Stimulated activated CD4-positive, alpha-beta T cell treated with anti-CD3 and anti-CD28 coated beads, Interleukin-1b, Interleukin-23, amount 100 ng/mL, for 48 hours (primary cell): ENCODE measurements at regions not wholly inside any gene's neighbourhood (a gene's known extent, or its start where the extent isn't known, plus 50 kb on each side); places are given as distances from the start of the nearest gene placed in this dataset.
"Not testable (repeated sequence)": the region's sequence is repeated elsewhere in the genome, so short reads cannot be mapped to it uniquely, and the experiment has no call there.

ENCODE experiments used
- DNase-seq: peaks from one replicate; pipeline ENCODE4 v3.0.0-alpha.2; 2020

- DNase-seq, result no peak
Observed at GRCh38 chr12:114500775-114501473, 95.0 kb upstream of the TBX5 start.

DNA sequence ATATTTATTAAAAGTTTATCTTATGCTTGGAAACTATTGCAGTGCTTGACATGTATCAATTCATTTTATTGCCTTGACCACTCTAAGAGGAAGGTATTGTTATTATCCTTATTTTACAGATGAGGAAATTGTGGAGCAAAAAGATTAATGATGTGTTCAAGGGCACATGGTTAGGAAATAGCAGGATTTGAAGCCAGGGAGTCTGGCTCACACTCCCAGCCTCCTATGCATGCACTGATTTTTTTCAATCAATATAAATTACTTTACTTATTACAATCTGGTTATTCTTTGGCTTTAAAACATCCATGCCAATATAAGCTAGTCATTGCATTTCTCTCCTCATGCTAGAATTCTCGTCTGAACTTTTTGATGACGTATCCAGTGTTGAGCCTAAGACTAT, 94.2 kb upstream of the TBX5 start:
- no peak for DNase-seq

- no peak for DNase-seq
Observed at GRCh38 chr12:114499338-114499737, 93.4 kb upstream of the TBX5 start.

DNA sequence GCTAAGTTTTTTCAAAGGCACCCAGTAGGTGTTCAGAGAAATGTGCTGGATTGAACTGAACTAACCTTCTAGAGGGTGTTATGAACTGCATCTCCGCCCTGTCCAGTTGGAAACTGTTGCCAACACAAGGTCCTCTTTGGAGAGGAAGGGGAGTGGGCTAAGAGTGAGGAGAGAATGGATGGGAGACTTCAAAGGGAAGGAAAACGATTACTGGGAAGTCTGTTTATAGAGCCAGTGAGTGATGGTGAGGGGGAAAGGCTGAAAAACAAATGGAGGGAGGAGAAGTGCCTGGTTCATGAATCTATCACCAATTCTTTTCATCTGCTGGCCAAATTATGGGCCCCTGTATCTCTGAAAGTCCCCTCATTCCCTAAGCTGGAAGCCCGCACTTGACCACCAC, 86.0 kb upstream of the TBX5 start:
- no peak for DNase-seq

DNA sequence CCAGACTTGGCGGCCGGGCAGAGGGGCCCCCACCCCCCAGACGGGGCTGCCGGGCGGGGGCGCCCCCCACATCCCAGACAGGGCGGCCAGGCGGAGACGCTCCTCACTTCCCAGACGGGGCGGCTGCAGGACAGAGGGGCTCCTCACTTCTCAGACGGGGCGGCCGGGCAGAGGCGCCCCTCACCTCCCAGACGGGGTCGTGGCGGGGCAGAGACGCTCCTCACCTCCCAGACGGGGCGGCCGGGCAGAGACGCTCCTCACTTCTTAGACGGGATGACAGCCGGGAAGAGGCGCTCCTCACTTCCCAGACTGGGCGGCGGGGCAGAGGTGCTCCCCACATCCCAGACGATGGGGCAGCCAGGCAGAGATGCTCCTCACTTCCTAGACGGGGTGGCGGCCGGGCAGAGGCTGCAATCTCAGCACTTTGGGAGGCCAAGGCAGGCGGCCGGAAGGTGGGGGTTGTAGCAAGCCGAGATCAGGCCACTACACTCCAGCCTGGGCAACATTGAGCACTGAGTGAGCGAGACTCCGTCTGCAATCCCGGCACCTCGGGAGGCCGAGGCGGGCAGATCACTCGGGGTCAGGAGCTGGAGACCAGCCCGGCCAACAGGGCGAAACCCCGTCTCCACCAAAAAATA, 79.0 kb upstream of the TBX5 start:
- DNase-seq, result not testable (repeated sequence)

GRCh38 chr12:114483996-114484395, 78.1 kb upstream of the TBX5 start:
- DNase-seq, result no peak

GRCh38 chr12:114481200-114481535, 75.2 kb upstream of the TBX5 start:
- no peak for DNase-seq

GRCh38 chr12:114480337-114481199, 74.6 kb upstream of the TBX5 start:
- DNase-seq, result no peak

GRCh38 chr12:114479831-114480230, 73.9 kb upstream of the TBX5 start:
- DNase-seq, result no peak

GRCh38 chr12:114478865-114479264, 72.9 kb upstream of the TBX5 start:
- no peak for DNase-seq

DNA sequence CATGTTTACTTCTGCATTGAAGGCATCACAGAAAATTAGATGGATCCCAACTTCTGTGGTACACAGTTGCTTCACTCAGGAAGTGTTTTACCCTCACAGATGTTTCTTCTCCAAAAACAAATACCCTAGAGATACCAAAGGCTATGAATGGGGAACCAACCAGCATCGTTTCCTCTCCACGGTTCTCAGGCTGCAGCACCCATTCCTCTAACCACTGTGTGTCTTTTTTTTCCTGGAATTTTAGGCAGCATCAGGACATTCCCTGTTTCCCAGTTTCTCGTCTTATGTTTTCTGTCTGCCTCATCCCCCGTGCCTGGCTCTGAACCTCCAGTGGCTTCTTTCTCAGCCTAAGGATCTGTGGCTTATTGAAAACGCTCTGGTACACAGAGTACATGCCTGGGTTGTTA, 72.0 kb upstream of the TBX5 start:
- DNase-seq, result no peak

GRCh38 chr12:114476159-114476558, 70.2 kb upstream of the TBX5 start:
- no peak for DNase-seq

DNA sequence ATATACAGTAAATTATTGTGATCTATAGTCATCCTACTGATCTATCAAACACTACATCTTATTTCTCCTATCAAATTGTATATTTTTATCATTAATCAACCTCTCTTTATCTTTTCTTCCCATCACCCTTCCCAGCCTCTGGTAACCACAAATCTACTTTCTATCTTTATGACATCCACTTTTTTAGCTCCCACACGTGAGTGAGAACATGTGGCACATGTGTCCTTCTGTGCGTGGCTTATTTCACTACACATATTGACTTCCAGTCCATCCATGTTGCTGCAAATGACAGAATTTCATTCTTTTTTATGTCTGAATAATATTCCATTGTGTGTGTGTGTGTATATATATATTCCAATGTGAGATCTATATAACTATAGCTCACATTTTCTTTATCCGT, 67.8 kb upstream of the TBX5 start:
- no peak for DNase-seq

DNA sequence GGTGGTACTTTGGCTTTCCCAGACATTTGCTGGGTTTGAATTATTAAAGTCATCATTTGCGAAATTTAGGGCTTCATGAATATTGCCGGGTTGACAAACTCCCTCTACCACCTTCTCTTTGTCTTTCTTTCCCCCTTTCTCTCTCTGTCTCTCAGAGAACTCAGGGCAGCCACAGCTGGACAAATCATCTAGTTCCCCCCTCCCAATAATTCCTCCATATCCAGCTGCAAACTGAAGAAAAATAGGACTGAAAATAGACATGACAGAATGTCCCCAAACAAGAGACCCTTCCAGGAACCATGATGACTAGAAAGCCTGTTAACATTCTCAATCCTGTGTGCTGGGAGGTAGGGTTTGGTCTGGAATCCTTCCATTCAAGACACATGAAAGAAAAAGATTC, 67.1 kb upstream of the TBX5 start:
- DNase-seq, result no peak

GRCh38 chr12:114457620-114458019, 51.7 kb upstream of the TBX5 start:
- no peak for DNase-seq
